ENCODE measurements at regions not wholly inside any gene's neighbourhood (a gene's known extent, or its start where the extent isn't known, plus 50 kb on each side); places are given as distances from the start of the nearest gene placed in this dataset.

- Histone ChIP-seq H3K9me2 (replicated peaks; ENCODE audit: control insufficient read depth, low read length) (no peaks in the 10 kb centered on the region), H3K4me1 (ENCODE audit: control insufficient read depth, low read length) (peaks cover 34% of the 10 kb centered on the region)
- no peak for TF ChIP-seq EZH2phosphoT487 (IDR thresholded peaks at IDR 0.05; ENCODE audit: borderline replicate concordance, low read length)
- TF ChIP-seq, protein P1, sequence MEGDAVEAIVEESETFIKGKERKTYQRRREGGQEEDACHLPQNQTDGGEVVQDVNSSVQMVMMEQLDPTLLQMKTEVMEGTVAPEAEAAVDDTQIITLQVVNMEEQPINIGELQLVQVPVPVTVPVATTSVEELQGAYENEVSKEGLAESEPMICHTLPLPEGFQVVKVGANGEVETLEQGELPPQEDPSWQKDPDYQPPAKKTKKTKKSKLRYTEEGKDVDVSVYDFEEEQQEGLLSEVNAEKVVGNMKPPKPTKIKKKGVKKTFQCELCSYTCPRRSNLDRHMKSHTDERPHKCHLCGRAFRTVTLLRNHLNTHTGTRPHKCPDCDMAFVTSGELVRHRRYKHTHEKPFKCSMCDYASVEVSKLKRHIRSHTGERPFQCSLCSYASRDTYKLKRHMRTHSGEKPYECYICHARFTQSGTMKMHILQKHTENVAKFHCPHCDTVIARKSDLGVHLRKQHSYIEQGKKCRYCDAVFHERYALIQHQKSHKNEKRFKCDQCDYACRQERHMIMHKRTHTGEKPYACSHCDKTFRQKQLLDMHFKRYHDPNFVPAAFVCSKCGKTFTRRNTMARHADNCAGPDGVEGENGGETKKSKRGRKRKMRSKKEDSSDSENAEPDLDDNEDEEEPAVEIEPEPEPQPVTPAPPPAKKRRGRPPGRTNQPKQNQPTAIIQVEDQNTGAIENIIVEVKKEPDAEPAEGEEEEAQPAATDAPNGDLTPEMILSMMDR (IDR thresholded peaks at IDR 0.05; ENCODE audit: low read depth, low read length, poor library complexity, severe bottlenecking) = no peak
Observed at GRCh38 chr14:94977016-94977415, 180.3 kb downstream of the DICER1 start.

GRCh38 chr14:94975366-94975765, 182.0 kb downstream of the DICER1 start:
- TF ChIP-seq, protein P1 (IDR thresholded peaks at IDR 0.05; ENCODE audit: low read depth, low read length, poor library complexity, severe bottlenecking) = no peak
- TF ChIP-seq EZH2phosphoT487 (IDR thresholded peaks at IDR 0.05; ENCODE audit: borderline replicate concordance, low read length) = no peak
- H3K4me1 ChIP-seq (ENCODE audit: control insufficient read depth, low read length) = peaks cover 23% of the 10 kb centered on the region
- H3K9me2 ChIP-seq (replicated peaks; ENCODE audit: control insufficient read depth, low read length) = no peaks in the 10 kb centered on the region
- H3K27me3 ChIP-seq (ENCODE audit: control insufficient read depth, low read length) = no peaks in the 10 kb centered on the region
- no peak overlapping the region for H3K27ac ChIP-seq (ENCODE audit: low read depth, low read length)
- H3K79me2 ChIP-seq (ENCODE audit: control insufficient read depth, low read length) = no peaks in the 10 kb centered on the region
- H3K4me2 ChIP-seq (ENCODE audit: low read length) = no peak overlapping the region
- H3K9me3 ChIP-seq (ENCODE audit: control insufficient read depth, insufficient read depth, low read length) = no peaks in the 10 kb centered on the region
- H3K36me3 ChIP-seq (ENCODE audit: control insufficient read depth, low read length) = no peaks in the 10 kb centered on the region
- H4K20me1 ChIP-seq (ENCODE audit: control insufficient read depth, insufficient read depth, low read depth, low read length) = no peaks in the 10 kb centered on the region
- H3F3A ChIP-seq (ENCODE audit: control insufficient read depth, insufficient read depth) = no peaks in the 10 kb centered on the region
- H3K4me3 ChIP-seq (ENCODE audit: low read length) = no peak overlapping the region

More at GRCh38 chr14:94977016-94977415, 180.3 kb downstream of the DICER1 start:
- Histone ChIP-seq H3K79me2 (ENCODE audit: control insufficient read depth, low read length) (no peaks in the 10 kb centered on the region), H3F3A (ENCODE audit: control insufficient read depth, insufficient read depth) (no peaks in the 10 kb centered on the region), H3K4me3 (ENCODE audit: low read length) (no peak overlapping the region), H3K36me3 (ENCODE audit: control insufficient read depth, low read length) (no peaks in the 10 kb centered on the region), H3K4me2 (ENCODE audit: low read length) (no peak overlapping the region), H3K27ac (ENCODE audit: low read depth, low read length) (no peak overlapping the region), H3K9me3 (ENCODE audit: control insufficient read depth, insufficient read depth, low read length) (no peaks in the 10 kb centered on the region), H3K27me3 (ENCODE audit: control insufficient read depth, low read length) (no peaks in the 10 kb centered on the region), H4K20me1 (ENCODE audit: control insufficient read depth, insufficient read depth, low read depth, low read length) (no peaks in the 10 kb centered on the region)

GRCh38 chr14:94974893-94975292, 182.4 kb downstream of the DICER1 start:
- H3K27me3 ChIP-seq (ENCODE audit: control insufficient read depth, low read length) = no peaks in the 10 kb centered on the region
- H3K9me3 ChIP-seq (ENCODE audit: control insufficient read depth, insufficient read depth, low read length) = no peaks in the 10 kb centered on the region
- no peak overlapping the region for H3K27ac ChIP-seq (ENCODE audit: low read depth, low read length)
- TF ChIP-seq, protein P1 (IDR thresholded peaks at IDR 0.05; ENCODE audit: low read depth, low read length, poor library complexity, severe bottlenecking) = no peak
- no peak for TF ChIP-seq EZH2phosphoT487 (IDR thresholded peaks at IDR 0.05; ENCODE audit: borderline replicate concordance, low read length)
- H3K9me2 ChIP-seq (replicated peaks; ENCODE audit: control insufficient read depth, low read length) = no peaks in the 10 kb centered on the region
- H3K4me1 ChIP-seq (ENCODE audit: control insufficient read depth, low read length) = peaks cover 21% of the 10 kb centered on the region
- no peak overlapping the region for H3K4me2 ChIP-seq (ENCODE audit: low read length)
- no peaks in the 10 kb centered on the region for H3K79me2 ChIP-seq (ENCODE audit: control insufficient read depth, low read length)
- no peak overlapping the region for H3K4me3 ChIP-seq (ENCODE audit: low read length)
- no peaks in the 10 kb centered on the region for H4K20me1 ChIP-seq (ENCODE audit: control insufficient read depth, insufficient read depth, low read depth, low read length)
- H3F3A ChIP-seq (ENCODE audit: control insufficient read depth, insufficient read depth) = no peaks in the 10 kb centered on the region
- no peaks in the 10 kb centered on the region for H3K36me3 ChIP-seq (ENCODE audit: control insufficient read depth, low read length)

Measured in DOHH2 (cell line).